ENCODE measurements at regions not wholly inside any gene's neighbourhood (a gene's known extent, or its start where the extent isn't known, plus 50 kb on each side); places are given as distances from the start of the nearest gene placed in this dataset.

- H3K27ac Mint-ChIP-seq = no peak overlapping the region
- no peaks in the 10 kb centered on the region for H3K4me1 Mint-ChIP-seq
- no peaks in the 10 kb centered on the region for H3K36me3 Mint-ChIP-seq (ENCODE audit: low read depth)
- Histone ChIP-seq H3K27me3 (ENCODE audit: control insufficient read depth, insufficient read depth, low read length, poor library complexity, severe bottlenecking) (no peaks in the 10 kb centered on the region), H3K4me3 (ENCODE audit: low read length) (no peak overlapping the region), H3K36me3 (ENCODE audit: control insufficient read depth, insufficient read depth, low read length) (no peaks in the 10 kb centered on the region), H3K4me1 (ENCODE audit: control insufficient read depth, insufficient read depth, low read length) (no peaks in the 10 kb centered on the region), H3K27ac (ENCODE audit: low read depth, low read length) (no peak overlapping the region), H3K9me3 (ENCODE audit: control insufficient read depth, low read length) (no peaks in the 10 kb centered on the region), H3K9ac (ENCODE audit: extremely low read depth, low read length, poor library complexity, severe bottlenecking) (no peak overlapping the region)
- no peak overlapping the region for H3K4me3 Mint-ChIP-seq
- no peaks in the 10 kb centered on the region for H3K9me3 Mint-ChIP-seq
- no peak for DNase-seq
- no peaks in the 10 kb centered on the region for H3K27me3 Mint-ChIP-seq (ENCODE audit: insufficient read depth)
- TF ChIP-seq, protein P1, sequence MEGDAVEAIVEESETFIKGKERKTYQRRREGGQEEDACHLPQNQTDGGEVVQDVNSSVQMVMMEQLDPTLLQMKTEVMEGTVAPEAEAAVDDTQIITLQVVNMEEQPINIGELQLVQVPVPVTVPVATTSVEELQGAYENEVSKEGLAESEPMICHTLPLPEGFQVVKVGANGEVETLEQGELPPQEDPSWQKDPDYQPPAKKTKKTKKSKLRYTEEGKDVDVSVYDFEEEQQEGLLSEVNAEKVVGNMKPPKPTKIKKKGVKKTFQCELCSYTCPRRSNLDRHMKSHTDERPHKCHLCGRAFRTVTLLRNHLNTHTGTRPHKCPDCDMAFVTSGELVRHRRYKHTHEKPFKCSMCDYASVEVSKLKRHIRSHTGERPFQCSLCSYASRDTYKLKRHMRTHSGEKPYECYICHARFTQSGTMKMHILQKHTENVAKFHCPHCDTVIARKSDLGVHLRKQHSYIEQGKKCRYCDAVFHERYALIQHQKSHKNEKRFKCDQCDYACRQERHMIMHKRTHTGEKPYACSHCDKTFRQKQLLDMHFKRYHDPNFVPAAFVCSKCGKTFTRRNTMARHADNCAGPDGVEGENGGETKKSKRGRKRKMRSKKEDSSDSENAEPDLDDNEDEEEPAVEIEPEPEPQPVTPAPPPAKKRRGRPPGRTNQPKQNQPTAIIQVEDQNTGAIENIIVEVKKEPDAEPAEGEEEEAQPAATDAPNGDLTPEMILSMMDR (conservative IDR thresholded peaks at IDR 0.05) = no peak
- WGBS, 2 experiments (ENCODE audit: insufficient coverage in 1 of 2, insufficient read length in 1 of 2) = no CpG with 5 or more reads among the region's 1 CpG
Measured at GRCh38 chr18:41135146-41135545, 819.9 kb upstream of the PIK3C3 start.

DNA sequence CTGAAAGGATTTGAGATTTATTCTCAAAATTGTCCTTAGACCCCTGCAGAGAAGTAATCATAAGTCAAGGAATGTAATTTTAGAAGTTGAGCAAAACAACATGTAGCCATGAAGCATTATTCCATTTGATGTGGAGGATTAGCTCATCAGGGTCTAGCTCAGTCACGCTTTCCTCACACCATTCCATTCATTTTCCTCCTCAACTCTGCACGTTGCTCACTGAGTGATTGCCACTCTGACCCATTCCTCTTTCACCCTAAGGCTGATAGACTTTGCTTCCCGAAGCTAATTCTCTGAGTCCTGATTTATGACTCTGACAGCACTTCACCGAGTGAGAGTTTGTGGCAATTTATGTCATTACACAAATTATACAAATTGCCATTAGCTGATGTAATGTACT lies 820.6 kb upstream of the PIK3C3 start:
- no peaks in the 10 kb centered on the region for H3K27me3 ChIP-seq (ENCODE audit: control insufficient read depth, insufficient read depth, low read length, poor library complexity, severe bottlenecking)
- H3K27ac ChIP-seq (ENCODE audit: low read depth, low read length) = no peak overlapping the region
- no peaks in the 10 kb centered on the region for H3K36me3 ChIP-seq (ENCODE audit: control insufficient read depth, insufficient read depth, low read length)
- Mint-ChIP-seq H3K36me3 (ENCODE audit: low read depth) (no peaks in the 10 kb centered on the region), H3K9me3 (no peaks in the 10 kb centered on the region), H3K4me1 (no peaks in the 10 kb centered on the region), H3K27me3 (ENCODE audit: insufficient read depth) (no peaks in the 10 kb centered on the region), H3K4me3 (no peak overlapping the region), H3K27ac (no peak overlapping the region)
- no peak overlapping the region for H3K4me3 ChIP-seq (ENCODE audit: low read length)
- no peak overlapping the region for H3K9ac ChIP-seq (ENCODE audit: extremely low read depth, low read length, poor library complexity, severe bottlenecking)
- TF ChIP-seq, protein P1 (conservative IDR thresholded peaks at IDR 0.05) = no peak
- no peak for DNase-seq
- H3K9me3 ChIP-seq (ENCODE audit: control insufficient read depth, low read length) = no peaks in the 10 kb centered on the region
- no peaks in the 10 kb centered on the region for H3K4me1 ChIP-seq (ENCODE audit: control insufficient read depth, insufficient read depth, low read length)
- WGBS, 2 experiments (ENCODE audit: insufficient coverage in 1 of 2, insufficient read length in 1 of 2) = 59% methylated on average over 3 of the region's 4 CpGs; no CpG with 5 or more reads in 1 of the 2 experiments

GRCh38 chr18:41131050-41131449 lies 824.0 kb upstream of the PIK3C3 start:
- Histone ChIP-seq H3K4me1 (ENCODE audit: control insufficient read depth, insufficient read depth, low read length) (no peaks in the 10 kb centered on the region), H3K4me3 (ENCODE audit: low read length) (no peak overlapping the region), H3K36me3 (ENCODE audit: control insufficient read depth, insufficient read depth, low read length) (no peaks in the 10 kb centered on the region), H3K27me3 (ENCODE audit: control insufficient read depth, insufficient read depth, low read length, poor library complexity, severe bottlenecking) (no peaks in the 10 kb centered on the region), H3K27ac (ENCODE audit: low read depth, low read length) (no peak overlapping the region), H3K9me3 (ENCODE audit: control insufficient read depth, low read length) (no peaks in the 10 kb centered on the region), H3K9ac (ENCODE audit: extremely low read depth, low read length, poor library complexity, severe bottlenecking) (no peak overlapping the region)
- DNase-seq = no peak
- Mint-ChIP-seq H3K27ac (no peak overlapping the region), H3K4me3 (no peak overlapping the region), H3K9me3 (no peaks in the 10 kb centered on the region), H3K27me3 (ENCODE audit: insufficient read depth) (no peaks in the 10 kb centered on the region), H3K36me3 (ENCODE audit: low read depth) (no peaks in the 10 kb centered on the region), H3K4me1 (no peaks in the 10 kb centered on the region)
- WGBS, 2 experiments (ENCODE audit: insufficient coverage in 1 of 2, insufficient read length in 1 of 2) = 84 to 100% methylated on average over 1 to 2 of the region's 2 CpGs
- TF ChIP-seq, protein P1 (conservative IDR thresholded peaks at IDR 0.05) = no peak

All from endodermal cell (in vitro differentiated cells).